ENCODE measurements at regions not wholly inside any gene's neighbourhood (a gene's known extent, or its start where the extent isn't known, plus 50 kb on each side); places are given as distances from the start of the nearest gene placed in this dataset.

DNA sequence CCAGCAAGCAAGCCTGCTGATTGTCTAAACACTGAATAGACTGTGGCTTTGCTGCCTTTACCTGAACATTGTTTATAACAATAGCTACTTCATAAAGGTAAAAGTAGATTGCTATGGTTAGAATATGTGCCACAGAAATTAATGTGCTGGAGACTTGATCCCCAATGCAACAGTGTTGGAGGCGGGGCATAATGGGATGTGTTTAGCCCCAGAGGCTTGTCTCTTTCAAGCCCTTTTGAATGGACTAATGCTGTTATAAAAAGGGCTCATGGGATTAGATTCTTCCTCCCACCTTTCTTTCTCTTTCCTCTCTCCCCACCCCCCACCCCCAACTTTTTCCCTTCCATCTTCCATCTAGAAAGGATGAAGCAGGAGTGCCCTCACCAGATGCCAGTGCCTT lies 80.2 kb upstream of the PPP2R5A start:
- Mint-ChIP-seq H3K4me1 (peaks cover 3% of the 10 kb centered on the region), H3K27ac (peak overlapping the region in 1 of 7 donors; percentile 10), H3K9me3 (peaks cover 5 to 8% (median 6%) of the 10 kb centered on the region in 7 donors), H3K4me3 (no peak overlapping the region), H3K27me3 (ENCODE audit: low read depth in 3 of 3) (peaks cover 0 to 3% (median 0%) of the 10 kb centered on the region in 3 donors), H3K36me3 (peaks cover 0 to 3% of the 10 kb centered on the region in 2 donors)
- Histone ChIP-seq H3K4me1 (ENCODE audit: control insufficient read depth in 1 of 2, insufficient read depth in 2 of 2, low read length in 2 of 2) (no peaks in the 10 kb centered on the region), H3K4me3 (replicated peaks in 1 of 3; ENCODE audit: low read depth in 2 of 3, low read length in 3 of 3) (no peak overlapping the region), H3K36me3 (replicated peaks in 1 of 2; ENCODE audit: control insufficient read depth in 1 of 2, insufficient read depth in 2 of 2, low read length in 2 of 2) (no peaks in the 10 kb centered on the region), H4K20me1 (ENCODE audit: insufficient read depth, low read length) (no peaks in the 10 kb centered on the region), H3K4me2 (replicated peaks; ENCODE audit: extremely low read depth, low read length, poor library complexity, severe bottlenecking) (no peak overlapping the region), H3K9ac (ENCODE audit: insufficient read depth, low read length, poor library complexity, severe bottlenecking) (no peak overlapping the region), H2AFZ (ENCODE audit: insufficient read depth, low read depth, low read length, poor library complexity, severe bottlenecking) (no peak overlapping the region), H3K9me3 (replicated peaks in 1 of 2; ENCODE audit: control insufficient read depth in 1 of 2, insufficient read depth in 1 of 2, low read length in 2 of 2) (peaks cover 0 to 3% of the 10 kb centered on the region in 2 donors), H3K79me2 (ENCODE audit: insufficient read depth, low read length) (no peaks in the 10 kb centered on the region), H3K27ac (ENCODE audit: low read depth in 1 of 2, low read length in 2 of 2) (no peak overlapping the region), H3K27me3 (ENCODE audit: control insufficient read depth in 2 of 2, insufficient read depth in 2 of 2, low read length in 2 of 2) (no peaks in the 10 kb centered on the region)
- intact Hi-C loops (cut with micrococcal nuclease): no loop called here
- no CpG with 5 or more reads among the region's 1 CpG for WGBS (ENCODE audit: insufficient coverage)
- no peak for DNase-seq
- TF ChIP-seq, protein P1, sequence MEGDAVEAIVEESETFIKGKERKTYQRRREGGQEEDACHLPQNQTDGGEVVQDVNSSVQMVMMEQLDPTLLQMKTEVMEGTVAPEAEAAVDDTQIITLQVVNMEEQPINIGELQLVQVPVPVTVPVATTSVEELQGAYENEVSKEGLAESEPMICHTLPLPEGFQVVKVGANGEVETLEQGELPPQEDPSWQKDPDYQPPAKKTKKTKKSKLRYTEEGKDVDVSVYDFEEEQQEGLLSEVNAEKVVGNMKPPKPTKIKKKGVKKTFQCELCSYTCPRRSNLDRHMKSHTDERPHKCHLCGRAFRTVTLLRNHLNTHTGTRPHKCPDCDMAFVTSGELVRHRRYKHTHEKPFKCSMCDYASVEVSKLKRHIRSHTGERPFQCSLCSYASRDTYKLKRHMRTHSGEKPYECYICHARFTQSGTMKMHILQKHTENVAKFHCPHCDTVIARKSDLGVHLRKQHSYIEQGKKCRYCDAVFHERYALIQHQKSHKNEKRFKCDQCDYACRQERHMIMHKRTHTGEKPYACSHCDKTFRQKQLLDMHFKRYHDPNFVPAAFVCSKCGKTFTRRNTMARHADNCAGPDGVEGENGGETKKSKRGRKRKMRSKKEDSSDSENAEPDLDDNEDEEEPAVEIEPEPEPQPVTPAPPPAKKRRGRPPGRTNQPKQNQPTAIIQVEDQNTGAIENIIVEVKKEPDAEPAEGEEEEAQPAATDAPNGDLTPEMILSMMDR (IDR thresholded peaks at IDR 0.05): no peak

DNA sequence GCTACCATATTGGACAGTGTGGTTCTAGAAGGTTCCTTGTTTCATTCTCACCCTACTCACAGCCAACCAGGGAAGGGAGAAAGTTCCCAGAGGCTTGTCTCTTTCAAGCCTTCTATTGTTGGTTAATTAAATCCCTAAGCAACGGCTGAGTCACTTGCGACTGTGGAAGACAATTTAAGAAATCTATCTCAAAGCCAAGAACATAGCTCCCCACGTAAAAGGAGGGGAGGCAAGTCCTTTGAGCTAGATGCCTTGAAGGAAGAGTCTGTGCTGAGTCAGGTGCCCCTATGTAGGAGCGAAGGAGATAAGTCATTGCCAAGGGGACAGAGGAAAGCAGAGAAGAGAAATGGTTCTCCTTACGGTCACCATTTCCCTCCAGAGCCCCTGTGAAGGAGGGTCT lies 79.4 kb upstream of the PPP2R5A start:
- no peak overlapping the region for H3K9ac ChIP-seq (ENCODE audit: insufficient read depth, low read length, poor library complexity, severe bottlenecking)
- 100% methylated on average over 1 of the region's 5 CpGs for WGBS (ENCODE audit: insufficient coverage)
- H3K27ac ChIP-seq (ENCODE audit: low read depth in 1 of 2, low read length in 2 of 2): no peak overlapping the region
- no peaks in the 10 kb centered on the region for H3K27me3 Mint-ChIP-seq (ENCODE audit: low read depth in 3 of 3)
- H3K4me1 ChIP-seq (ENCODE audit: control insufficient read depth in 1 of 2, insufficient read depth in 2 of 2, low read length in 2 of 2): no peaks in the 10 kb centered on the region
- TF ChIP-seq, protein P1 (IDR thresholded peaks at IDR 0.05): no peak
- H2AFZ ChIP-seq (ENCODE audit: insufficient read depth, low read depth, low read length, poor library complexity, severe bottlenecking): no peak overlapping the region
- DNase-seq: no peak
- peaks cover 0 to 3% of the 10 kb centered on the region in 2 donors for H3K9me3 ChIP-seq (replicated peaks in 1 of 2; ENCODE audit: control insufficient read depth in 1 of 2, insufficient read depth in 1 of 2, low read length in 2 of 2)
- H3K27me3 ChIP-seq (ENCODE audit: control insufficient read depth in 2 of 2, insufficient read depth in 2 of 2, low read length in 2 of 2): no peaks in the 10 kb centered on the region
- H3K36me3 ChIP-seq (replicated peaks in 1 of 2; ENCODE audit: control insufficient read depth in 1 of 2, insufficient read depth in 2 of 2, low read length in 2 of 2): no peaks in the 10 kb centered on the region
- H3K9me3 Mint-ChIP-seq: peaks cover 1 to 6% (median 3%) of the 10 kb centered on the region in 7 donors
- H3K36me3 Mint-ChIP-seq: peaks cover 0 to under 1% of the 10 kb centered on the region in 2 donors
- intact Hi-C loops (cut with micrococcal nuclease): no loop called here
- no peak overlapping the region for H3K4me2 ChIP-seq (replicated peaks; ENCODE audit: extremely low read depth, low read length, poor library complexity, severe bottlenecking)
- no peak overlapping the region for H3K27ac Mint-ChIP-seq
- H3K4me3 ChIP-seq (replicated peaks in 1 of 3; ENCODE audit: low read depth in 2 of 3, low read length in 3 of 3): no peak overlapping the region
- H3K4me3 Mint-ChIP-seq: no peak overlapping the region
- no peaks in the 10 kb centered on the region for H3K79me2 ChIP-seq (ENCODE audit: insufficient read depth, low read length)
- no peaks in the 10 kb centered on the region for H4K20me1 ChIP-seq (ENCODE audit: insufficient read depth, low read length)
- H3K4me1 Mint-ChIP-seq: peaks cover 6% of the 10 kb centered on the region
